Ishikawa (cell line): ENCODE measurements at regions not wholly inside any gene's neighbourhood (a gene's known extent, or its start where the extent isn't known, plus 50 kb on each side); places are given as distances from the start of the nearest gene placed in this dataset.

Source experiments
- CEBPB ChIP-seq: IDR thresholded peaks from 2 replicates; pipeline ENCODE4 v1.6.1; 2012
- CREB1 ChIP-seq: IDR thresholded peaks from 2 replicates; pipeline ENCODE4 v1.6.1; 2012; ENCODE audit warnings: low read depth
- EGR1 ChIP-seq: IDR thresholded peaks from 2 replicates; pipeline ENCODE4 v1.6.1; 2012
- EP300 ChIP-seq: IDR thresholded peaks from 2 replicates; pipeline ENCODE4 v1.6.1; 2012; ENCODE audit warnings: borderline replicate concordance
- FOXM1 ChIP-seq: IDR thresholded peaks from 2 replicates; pipeline ENCODE4 v1.6.1; 2012; ENCODE audit warnings: low read depth, borderline replicate concordance
- MAX ChIP-seq: IDR thresholded peaks from 2 replicates; pipeline ENCODE4 v1.6.1; 2012
- NFIC ChIP-seq: IDR thresholded peaks from 2 replicates; pipeline ENCODE4 v1.6.1; 2012
- RAD21 ChIP-seq: IDR thresholded peaks from 2 replicates; pipeline ENCODE4 v1.6.1; 2012; ENCODE audit warnings: low read depth
- REST ChIP-seq: IDR thresholded peaks from 2 replicates; pipeline ENCODE4 v1.6.1; 2012; ENCODE audit warnings: low read depth, mild to moderate bottlenecking
- TAF1 ChIP-seq: IDR thresholded peaks from 2 replicates; pipeline ENCODE4 v1.6.1; 2012; ENCODE audit warnings: low read depth, mild to moderate bottlenecking
- TCF12 ChIP-seq: IDR thresholded peaks from 2 replicates; pipeline ENCODE4 v1.6.1; 2012; ENCODE audit warnings: low read depth
- TEAD4 ChIP-seq: IDR thresholded peaks from 2 replicates; pipeline ENCODE4 v1.6.1; 2012
- USF1 ChIP-seq: IDR thresholded peaks from 2 replicates; pipeline ENCODE4 v1.6.1; 2012
- YY1 ChIP-seq: IDR thresholded peaks from 2 replicates; pipeline ENCODE4 v1.6.1; 2012; ENCODE audit warnings: low read depth
- ZBTB7A ChIP-seq: IDR thresholded peaks from 2 replicates; pipeline ENCODE4 v1.6.1; 2012; ENCODE audit warnings: low read depth

GRCh38 chr6:11297376-11297729 is 64.9 kb upstream of the NEDD9 start:
- TF ChIP-seq MAX (no peak), NFIC (no peak), YY1 (no peak), TAF1 (no peak), CREB1 (no peak), TEAD4 (no peak), RAD21 (no peak), REST (no peak), FOXM1 (no peak), CEBPB (no peak), TCF12 (no peak), EGR1 (no peak), EP300 (no peak), ZBTB7A (no peak), USF1 (no peak)

GRCh38 chr6:11296449-11297375 is 64.2 kb upstream of the NEDD9 start:
- TF ChIP-seq REST (no peak), ZBTB7A (no peak), EP300 (no peak), USF1 (no peak), TCF12 (no peak), EGR1 (no peak), NFIC (no peak), RAD21 (no peak), YY1 (no peak), MAX (no peak), TAF1 (no peak)

- TF ChIP-seq EP300 (no peak), USF1 (no peak), RAD21 (no peak), ZBTB7A (no peak), REST (no peak), TCF12 (no peak), YY1 (no peak), CEBPB (no peak), TAF1 (no peak), FOXM1 (no peak), EGR1 (no peak), MAX (no peak), TEAD4 (no peak), CREB1 (no peak), NFIC (no peak)
Observed at GRCh38 chr6:11295969-11296368, 63.5 kb upstream of the NEDD9 start.

- TF ChIP-seq MAX: no peak
- TF ChIP-seq CREB1: no peak
- TF ChIP-seq YY1: no peak
- TF ChIP-seq USF1: no peak
- no peak for TF ChIP-seq CEBPB
- TF ChIP-seq EGR1: no peak
Observed at GRCh38 chr6:11294228-11294627, 61.8 kb upstream of the NEDD9 start.
